ENCODE measurements at regions not wholly inside any gene's neighbourhood (a gene's known extent, or its start where the extent isn't known, plus 50 kb on each side); places are given as distances from the start of the nearest gene placed in this dataset.

DNA sequence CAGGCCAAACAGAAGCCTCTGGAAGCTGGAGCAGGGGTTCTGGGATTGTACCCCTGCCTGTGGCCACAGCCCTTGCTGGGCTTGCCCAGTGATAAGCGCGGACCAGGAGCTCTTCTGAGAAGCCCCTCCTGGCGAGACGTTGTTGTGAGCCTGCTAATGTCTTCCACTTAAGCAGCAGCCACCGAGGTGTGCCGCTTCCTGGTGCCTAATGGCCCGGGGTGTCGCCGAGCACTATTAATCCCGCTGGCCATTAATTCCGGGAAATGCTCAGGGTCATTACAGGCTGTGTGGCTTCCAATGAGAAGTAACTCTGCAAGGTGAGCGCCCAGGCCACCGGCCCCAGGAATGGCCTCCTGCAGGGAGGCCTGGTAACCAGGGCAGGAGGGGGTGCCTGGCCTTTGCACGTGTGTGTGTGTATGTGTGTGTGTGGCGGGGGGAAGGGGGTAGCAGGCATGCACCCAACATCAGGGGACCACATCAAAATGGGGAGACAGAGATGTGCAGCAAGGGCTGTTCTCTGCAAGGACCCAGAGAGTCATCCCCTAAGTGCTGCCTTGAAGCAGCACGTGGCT lies 175.0 kb downstream of the URI1 start:
- H3K4me3 ChIP-seq (ENCODE audit: low read length in 2 of 2), result no peak overlapping the region
- no peak overlapping the region for H3K9ac ChIP-seq (ENCODE audit: low read length in 2 of 2)
- no peaks in the 10 kb centered on the region for H3K36me3 ChIP-seq (ENCODE audit: control insufficient read depth in 2 of 2, insufficient read depth in 2 of 2, low read length in 2 of 2)
- H3K9me3 ChIP-seq (ENCODE audit: control insufficient read depth in 2 of 2, low read length in 2 of 2), result no peaks in the 10 kb centered on the region
- H3K27ac ChIP-seq (ENCODE audit: low read length), result no peak overlapping the region
- no peaks in the 10 kb centered on the region for H3K4me1 ChIP-seq (ENCODE audit: control insufficient read depth, insufficient read depth, low read length)
- H3K27me3 ChIP-seq (ENCODE audit: control insufficient read depth in 1 of 2, insufficient read depth in 2 of 2, low read length in 2 of 2), result peaks cover 2% of the 10 kb centered on the region in 2 donors

- Histone ChIP-seq H3K36me3 (ENCODE audit: control insufficient read depth in 2 of 2, insufficient read depth in 2 of 2, low read length in 2 of 2) (no peaks in the 10 kb centered on the region), H3K4me1 (ENCODE audit: control insufficient read depth, insufficient read depth, low read length) (no peaks in the 10 kb centered on the region), H3K27ac (ENCODE audit: low read length) (no peak overlapping the region), H3K4me3 (ENCODE audit: low read length in 2 of 2) (no peak overlapping the region), H3K27me3 (ENCODE audit: control insufficient read depth in 1 of 2, insufficient read depth in 2 of 2, low read length in 2 of 2) (peaks cover 2 to 3% of the 10 kb centered on the region in 2 donors), H3K9me3 (ENCODE audit: control insufficient read depth in 2 of 2, low read length in 2 of 2) (no peaks in the 10 kb centered on the region), H3K9ac (ENCODE audit: low read length in 2 of 2) (no peak overlapping the region)
These were observed 175.7 kb downstream of the URI1 start for GRCh38 chr19:30117636-30118145.

- H3K36me3 ChIP-seq (ENCODE audit: control insufficient read depth in 2 of 2, insufficient read depth in 2 of 2, low read length in 2 of 2), result no peaks in the 10 kb centered on the region
- no peak overlapping the region for H3K9ac ChIP-seq (ENCODE audit: low read length in 2 of 2)
- no peak overlapping the region for H3K27ac ChIP-seq (ENCODE audit: low read length)
- no peaks in the 10 kb centered on the region for H3K4me1 ChIP-seq (ENCODE audit: control insufficient read depth, insufficient read depth, low read length)
- H3K27me3 ChIP-seq (ENCODE audit: control insufficient read depth in 1 of 2, insufficient read depth in 2 of 2, low read length in 2 of 2), result peaks cover 2 to 3% of the 10 kb centered on the region in 2 donors
- no peaks in the 10 kb centered on the region for H3K9me3 ChIP-seq (ENCODE audit: control insufficient read depth in 2 of 2, low read length in 2 of 2)
- H3K4me3 ChIP-seq (ENCODE audit: low read length in 2 of 2), result no peak overlapping the region
These were observed 176.2 kb downstream of the URI1 start for GRCh38 chr19:30118221-30118620.

DNA sequence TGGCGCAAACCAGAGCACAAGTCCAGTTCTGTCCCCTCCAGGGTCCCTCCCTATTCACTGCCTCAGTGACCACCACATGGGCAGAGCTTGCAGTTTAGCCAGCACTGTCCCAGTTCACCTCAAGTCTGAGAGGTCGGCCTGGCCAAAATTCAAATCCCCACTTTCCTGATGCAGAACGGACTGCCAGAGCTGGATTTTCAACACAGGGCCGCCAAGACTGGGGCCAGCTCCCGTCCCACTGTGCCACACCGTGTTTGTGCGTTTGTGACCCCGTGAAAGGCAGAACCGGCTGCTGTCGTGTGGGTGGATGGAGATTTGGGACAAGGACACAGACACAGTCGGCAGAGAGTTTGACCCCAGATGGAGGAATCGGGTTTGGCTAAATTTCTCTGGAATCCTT lies 176.7 kb downstream of the URI1 start:
- H3K9me3 ChIP-seq (ENCODE audit: control insufficient read depth in 2 of 2, low read length in 2 of 2), result no peaks in the 10 kb centered on the region
- H3K9ac ChIP-seq (ENCODE audit: low read length in 2 of 2), result no peak overlapping the region
- no peak overlapping the region for H3K4me3 ChIP-seq (ENCODE audit: low read length in 2 of 2)
- H3K27ac ChIP-seq (ENCODE audit: low read length), result no peak overlapping the region
- no peaks in the 10 kb centered on the region for H3K36me3 ChIP-seq (ENCODE audit: control insufficient read depth in 2 of 2, insufficient read depth in 2 of 2, low read length in 2 of 2)
- no peaks in the 10 kb centered on the region for H3K4me1 ChIP-seq (ENCODE audit: control insufficient read depth, insufficient read depth, low read length)
- H3K27me3 ChIP-seq (ENCODE audit: control insufficient read depth in 1 of 2, insufficient read depth in 2 of 2, low read length in 2 of 2), result peaks cover 2 to 3% of the 10 kb centered on the region in 2 donors

GRCh38 chr19:30119180-30119908 lies 177.3 kb downstream of the URI1 start:
- H3K4me1 ChIP-seq (ENCODE audit: control insufficient read depth, insufficient read depth, low read length), result no peaks in the 10 kb centered on the region
- H3K4me3 ChIP-seq (ENCODE audit: low read length in 2 of 2), result no peak overlapping the region
- no peak overlapping the region for H3K27ac ChIP-seq (ENCODE audit: low read length)
- H3K9ac ChIP-seq (ENCODE audit: low read length in 2 of 2), result no peak overlapping the region
- H3K27me3 ChIP-seq (ENCODE audit: control insufficient read depth in 1 of 2, insufficient read depth in 2 of 2, low read length in 2 of 2), result peaks cover 2 to 3% of the 10 kb centered on the region in 2 donors
- H3K36me3 ChIP-seq (ENCODE audit: control insufficient read depth in 2 of 2, insufficient read depth in 2 of 2, low read length in 2 of 2), result no peaks in the 10 kb centered on the region
- H3K9me3 ChIP-seq (ENCODE audit: control insufficient read depth in 2 of 2, low read length in 2 of 2), result no peaks in the 10 kb centered on the region

DNA sequence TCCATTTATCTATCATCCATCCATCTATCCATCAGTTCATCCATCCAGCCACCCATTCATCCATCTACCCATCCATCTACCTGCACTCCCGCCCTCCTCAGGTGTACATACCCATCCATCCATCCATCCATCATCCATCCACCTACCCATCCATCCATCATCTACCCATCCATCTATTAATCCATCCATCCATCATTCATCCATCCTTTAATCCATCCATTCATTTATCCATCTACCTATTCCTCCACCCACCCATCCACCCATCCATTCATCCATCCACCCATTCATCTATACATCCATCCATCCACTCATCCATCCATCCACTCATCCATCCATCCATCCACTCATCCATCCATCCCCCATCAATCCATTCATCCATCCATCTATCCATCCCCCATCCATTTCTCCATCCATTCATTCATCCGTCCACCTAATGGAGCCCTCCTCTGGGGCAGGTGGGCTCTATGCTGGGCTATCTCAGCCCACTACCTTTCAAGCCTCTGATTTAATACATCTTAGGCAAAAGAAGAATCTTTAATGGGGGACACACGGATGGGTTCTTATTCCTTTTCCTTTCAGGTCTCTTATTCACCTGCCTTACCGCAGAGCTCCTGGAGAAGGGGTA lies 178.9 kb downstream of the URI1 start:
- Histone ChIP-seq H3K9me3 (ENCODE audit: control insufficient read depth in 2 of 2, low read length in 2 of 2) (peaks cover 0 to 5% of the 10 kb centered on the region in 2 donors), H3K4me3 (ENCODE audit: low read length in 2 of 2) (no peak overlapping the region), H3K9ac (ENCODE audit: low read length in 2 of 2) (no peak overlapping the region), H3K27me3 (ENCODE audit: control insufficient read depth in 1 of 2, insufficient read depth in 2 of 2, low read length in 2 of 2) (peaks cover 2 to 3% of the 10 kb centered on the region in 2 donors), H3K4me1 (ENCODE audit: control insufficient read depth, insufficient read depth, low read length) (no peaks in the 10 kb centered on the region), H3K27ac (ENCODE audit: low read length) (no peak overlapping the region), H3K36me3 (ENCODE audit: control insufficient read depth in 2 of 2, insufficient read depth in 2 of 2, low read length in 2 of 2) (no peaks in the 10 kb centered on the region)

DNA sequence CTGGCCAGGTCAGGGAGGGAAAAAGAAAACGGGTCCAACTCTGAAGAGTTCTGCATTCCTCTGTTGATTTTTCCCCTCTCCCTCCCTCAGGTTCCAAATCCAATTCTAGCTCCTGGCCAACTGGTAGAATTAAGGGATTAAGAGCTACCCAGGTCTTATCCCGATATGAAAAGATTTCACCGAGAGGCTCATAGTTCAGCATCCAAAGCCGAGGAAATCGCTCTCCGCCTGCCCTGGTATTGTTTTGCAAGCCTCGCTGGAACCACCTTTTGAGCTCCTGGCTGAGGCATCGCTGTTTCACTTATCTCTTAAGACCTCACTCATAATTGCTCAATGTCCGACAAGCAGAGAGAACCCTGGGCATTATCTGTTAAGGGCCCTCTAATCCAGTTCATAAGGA lies 180.4 kb downstream of the URI1 start:
- H3K4me1 ChIP-seq (ENCODE audit: control insufficient read depth, insufficient read depth, low read length), result no peaks in the 10 kb centered on the region
- no peak overlapping the region for H3K4me3 ChIP-seq (ENCODE audit: low read length in 2 of 2)
- no peak overlapping the region for H3K27ac ChIP-seq (ENCODE audit: low read length)
- H3K9me3 ChIP-seq (ENCODE audit: control insufficient read depth in 2 of 2, low read length in 2 of 2), result peaks cover 0 to 5% of the 10 kb centered on the region in 2 donors
- no peak overlapping the region for H3K9ac ChIP-seq (ENCODE audit: low read length in 2 of 2)
- peaks cover 2 to 3% of the 10 kb centered on the region in 2 donors for H3K27me3 ChIP-seq (ENCODE audit: control insufficient read depth in 1 of 2, insufficient read depth in 2 of 2, low read length in 2 of 2)
- H3K36me3 ChIP-seq (ENCODE audit: control insufficient read depth in 2 of 2, insufficient read depth in 2 of 2, low read length in 2 of 2), result no peaks in the 10 kb centered on the region

- Histone ChIP-seq H3K27me3 (ENCODE audit: control insufficient read depth in 1 of 2, insufficient read depth in 2 of 2, low read length in 2 of 2) (peaks cover 2 to 3% of the 10 kb centered on the region in 2 donors), H3K27ac (ENCODE audit: low read length) (no peak overlapping the region), H3K4me3 (ENCODE audit: low read length in 2 of 2) (no peak overlapping the region), H3K4me1 (ENCODE audit: control insufficient read depth, insufficient read depth, low read length) (no peaks in the 10 kb centered on the region), H3K36me3 (ENCODE audit: control insufficient read depth in 2 of 2, insufficient read depth in 2 of 2, low read length in 2 of 2) (no peaks in the 10 kb centered on the region), H3K9me3 (ENCODE audit: control insufficient read depth in 2 of 2, low read length in 2 of 2) (peaks cover 0 to 5% of the 10 kb centered on the region in 2 donors), H3K9ac (ENCODE audit: low read length in 2 of 2) (no peak overlapping the region)
These were observed 181.1 kb downstream of the URI1 start for GRCh38 chr19:30123119-30123518.

- no peak overlapping the region for H3K27ac ChIP-seq (ENCODE audit: low read length)
- peaks cover 0 to 5% of the 10 kb centered on the region in 2 donors for H3K9me3 ChIP-seq (ENCODE audit: control insufficient read depth in 2 of 2, low read length in 2 of 2)
- H3K9ac ChIP-seq (ENCODE audit: low read length in 2 of 2), result no peak overlapping the region
- H3K36me3 ChIP-seq (ENCODE audit: control insufficient read depth in 2 of 2, insufficient read depth in 2 of 2, low read length in 2 of 2), result no peaks in the 10 kb centered on the region
- no peaks in the 10 kb centered on the region for H3K4me1 ChIP-seq (ENCODE audit: control insufficient read depth, insufficient read depth, low read length)
- H3K4me3 ChIP-seq (ENCODE audit: low read length in 2 of 2), result no peak overlapping the region
- H3K27me3 ChIP-seq (ENCODE audit: control insufficient read depth in 1 of 2, insufficient read depth in 2 of 2, low read length in 2 of 2), result peaks cover 2 to 3% of the 10 kb centered on the region in 2 donors
These were observed 181.6 kb downstream of the URI1 start for GRCh38 chr19:30123611-30124010.

DNA sequence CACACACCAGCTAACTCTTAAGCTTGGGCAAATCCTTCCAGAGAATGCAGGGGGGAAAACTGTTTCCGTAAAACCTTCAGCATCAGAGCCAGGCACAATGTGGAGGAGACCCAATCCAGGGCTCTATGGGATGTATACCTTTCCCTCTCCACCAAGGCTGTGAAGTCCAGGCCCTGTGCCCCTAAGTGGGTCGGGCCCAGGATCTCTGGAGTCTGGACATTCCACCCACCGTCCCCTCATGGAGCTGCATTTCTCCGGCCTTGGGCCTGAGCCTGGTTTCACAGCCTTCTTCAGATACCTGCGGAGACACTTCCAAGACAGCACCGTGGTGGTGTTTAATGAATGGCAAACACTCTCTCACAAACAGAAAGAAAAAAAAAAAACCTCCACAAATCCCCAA lies 186.2 kb downstream of the URI1 start:
- Histone ChIP-seq H3K4me3 (ENCODE audit: low read length in 2 of 2) (no peak overlapping the region), H3K27ac (ENCODE audit: low read length) (no peak overlapping the region), H3K9me3 (ENCODE audit: control insufficient read depth in 2 of 2, low read length in 2 of 2) (peaks cover 0 to 5% of the 10 kb centered on the region in 2 donors), H3K27me3 (ENCODE audit: control insufficient read depth in 1 of 2, insufficient read depth in 2 of 2, low read length in 2 of 2) (no peaks in the 10 kb centered on the region), H3K9ac (ENCODE audit: low read length in 2 of 2) (no peak overlapping the region), H3K4me1 (ENCODE audit: control insufficient read depth, insufficient read depth, low read length) (no peaks in the 10 kb centered on the region), H3K36me3 (ENCODE audit: control insufficient read depth in 2 of 2, insufficient read depth in 2 of 2, low read length in 2 of 2) (no peaks in the 10 kb centered on the region)

Data from stomach smooth muscle (tissue), 2 donors.